GM12878 (cell line): ENCODE measurements at regions not wholly inside any gene's neighbourhood (a gene's known extent, or its start where the extent isn't known, plus 50 kb on each side); places are given as distances from the start of the nearest gene placed in this dataset.

Source experiments
- CTCF ChIP-seq, 3 experiments: IDR thresholded peaks in 2 of 3; conservative IDR thresholded peaks in 1 of 3; 2 replicates each; pipeline ENCODE4 v1.5.1; 2011; ENCODE audit warnings: low read depth in 3 of 3, low read length in 3 of 3, mild to moderate bottlenecking in 3 of 3, control low read depth in 2 of 3, moderate library complexity in 2 of 3, inconsistent platforms in 1 of 3, mixed read lengths in 1 of 3; ENCODE audit not compliant: control insufficient read depth in 2 of 3, insufficient read depth in 1 of 3; ENCODE audit errors: extremely low read depth in 1 of 3
- JUNB ChIP-seq: IDR thresholded peaks from 2 replicates; pipeline ENCODE4 v1.6.1; 2016; ENCODE audit warnings: antibody characterized with exemption, mild to moderate bottlenecking
- POLR2AphosphoS5 ChIP-seq: IDR thresholded peaks from 2 replicates; pipeline ENCODE4 v1.6.1; 2011; ENCODE audit warnings: mild to moderate bottlenecking, low read length, inconsistent platforms
- RCOR1 ChIP-seq: conservative IDR thresholded peaks from 2 replicates; pipeline ENCODE4 v1.6.1; 2012; ENCODE audit warnings: low read depth, low read length, improper control_type of control experiment

- TF ChIP-seq RCOR1 (no peak), POLR2AphosphoS5 (no peak), JUNB (no peak), CTCF (IDR thresholded peaks at IDR 0.05 in 2 of 3, conservative IDR thresholded peaks at IDR 0.05 in 1 of 3; ENCODE audit: control insufficient read depth in 2 of 3, extremely low read depth in 1 of 3, insufficient read depth in 1 of 3, low read depth in 3 of 3, low read length in 3 of 3) (no peak)
Measured at GRCh38 chr4:66204534-66205247, 534.4 kb upstream of the EPHA5 start.
